Islet of Langerhans (tissue), 1 donor: ENCODE measurements at regions not wholly inside any gene's neighbourhood (a gene's known extent, or its start where the extent isn't known, plus 50 kb on each side); places are given as distances from the start of the nearest gene placed in this dataset.

Experiments used
- FAIRE-seq: peaks from one replicate; lab custom pipeline; 2011; peaks lifted over from hg19 to GRCh38; lab: Jason Lieb, UNC

- no peak for FAIRE-seq
Observed at GRCh38 chr11:32267679-32268187, 167.6 kb downstream of the WT1 start.

- FAIRE-seq, result no peak
Observed at GRCh38 chr11:32273931-32274330, 161.4 kb downstream of the WT1 start.

GRCh38 chr11:32279672-32280071, 155.7 kb downstream of the WT1 start:
- FAIRE-seq, result no peak

DNA sequence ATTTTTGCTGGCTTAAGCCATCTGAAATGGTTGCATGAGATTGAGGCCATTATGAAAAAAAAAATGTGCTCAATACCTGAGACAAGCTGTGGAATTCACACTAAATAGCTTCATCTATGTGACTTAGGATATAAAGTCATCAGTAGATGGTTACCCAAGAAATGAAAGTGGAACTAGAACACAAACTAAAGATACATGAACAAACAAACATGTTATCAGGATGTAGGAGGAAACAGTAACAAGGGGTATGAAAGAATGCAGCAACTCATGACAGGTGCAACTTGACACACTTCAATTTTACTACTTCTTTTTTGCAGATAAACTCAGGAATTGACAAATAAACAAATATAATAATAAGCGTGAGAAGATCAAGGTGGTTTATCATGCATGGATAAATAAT, 155.0 kb downstream of the WT1 start:
- no peak for FAIRE-seq

DNA sequence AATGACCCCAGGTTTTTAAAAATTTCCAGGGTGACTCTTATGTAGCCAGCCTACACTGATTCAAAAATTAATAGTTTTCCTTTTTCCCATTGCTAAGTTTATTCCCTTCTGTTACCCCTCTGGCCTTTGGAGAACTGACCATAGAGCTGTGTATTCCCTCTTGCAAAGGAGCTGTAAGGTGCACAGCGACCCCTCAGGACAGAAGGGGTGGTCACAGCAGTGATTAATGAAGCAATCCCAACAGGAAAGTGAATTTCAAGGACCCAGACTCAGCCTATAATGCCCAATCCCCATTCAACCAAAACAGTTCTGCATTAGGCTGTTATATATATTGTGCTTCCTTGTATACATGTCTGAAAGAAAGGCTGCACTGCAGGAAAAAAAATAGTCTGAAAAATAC, 147.1 kb downstream of the WT1 start:
- no peak for FAIRE-seq

DNA sequence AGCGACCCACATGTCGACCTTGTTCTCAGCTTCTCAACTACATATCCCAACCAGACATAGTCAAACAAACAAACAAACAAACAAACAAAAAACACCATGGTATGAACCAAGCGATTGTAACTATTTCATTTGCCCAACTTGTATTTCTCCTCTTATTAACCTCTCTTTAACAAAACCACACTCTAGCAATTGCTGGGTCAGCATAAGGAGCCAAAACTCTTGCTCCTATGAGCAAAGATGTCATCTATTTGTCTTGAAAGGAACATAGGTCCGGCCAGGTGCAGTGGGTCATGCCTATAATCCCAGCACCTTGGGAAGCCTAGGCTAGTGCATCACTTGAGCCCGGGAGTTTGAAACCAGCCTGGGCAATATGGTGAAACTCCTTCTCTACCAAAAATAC, 145.6 kb downstream of the WT1 start:
- FAIRE-seq, result no peak

DNA sequence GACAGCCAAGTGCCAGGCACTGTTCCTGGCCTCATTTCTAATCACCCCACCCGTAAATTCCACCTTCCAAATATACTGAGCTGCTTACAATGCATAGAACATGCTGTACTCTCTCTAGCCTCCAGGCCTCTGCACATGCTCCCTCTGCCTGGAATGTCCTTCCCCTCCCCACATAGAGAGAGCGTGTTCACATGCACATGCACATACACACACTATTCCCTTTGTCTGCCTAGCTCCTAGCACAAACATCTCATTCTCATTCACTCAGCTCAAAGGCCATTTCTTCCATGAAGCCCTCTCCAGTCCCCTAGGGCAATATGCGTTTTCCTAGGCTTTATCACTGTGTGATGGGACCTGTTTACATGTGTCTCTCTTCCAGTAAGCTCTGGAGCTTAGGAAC, 144.6 kb downstream of the WT1 start:
- no peak for FAIRE-seq

DNA sequence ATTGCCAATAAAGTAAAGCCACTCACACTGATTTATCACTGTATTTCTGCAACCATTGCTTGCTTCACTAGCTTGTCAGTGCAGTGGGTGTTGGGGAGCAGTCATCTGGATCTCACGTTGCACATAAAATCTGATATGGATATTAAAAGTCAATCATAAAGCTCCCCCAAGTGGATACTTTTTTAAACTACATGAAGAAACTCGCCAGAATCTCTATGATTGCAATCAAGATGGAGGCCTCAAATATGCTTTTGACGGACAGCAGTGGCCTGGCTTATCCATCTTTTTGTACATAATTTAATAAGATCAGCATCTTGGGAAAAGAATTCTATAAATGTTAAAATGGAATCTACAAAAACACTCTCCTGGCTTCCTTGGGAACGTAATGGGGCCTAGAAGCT, 137.7 kb downstream of the WT1 start:
- peak; percentile 30 for FAIRE-seq

GRCh38 chr11:32302826-32303225, 132.5 kb downstream of the WT1 start:
- FAIRE-seq, result no peak

DNA sequence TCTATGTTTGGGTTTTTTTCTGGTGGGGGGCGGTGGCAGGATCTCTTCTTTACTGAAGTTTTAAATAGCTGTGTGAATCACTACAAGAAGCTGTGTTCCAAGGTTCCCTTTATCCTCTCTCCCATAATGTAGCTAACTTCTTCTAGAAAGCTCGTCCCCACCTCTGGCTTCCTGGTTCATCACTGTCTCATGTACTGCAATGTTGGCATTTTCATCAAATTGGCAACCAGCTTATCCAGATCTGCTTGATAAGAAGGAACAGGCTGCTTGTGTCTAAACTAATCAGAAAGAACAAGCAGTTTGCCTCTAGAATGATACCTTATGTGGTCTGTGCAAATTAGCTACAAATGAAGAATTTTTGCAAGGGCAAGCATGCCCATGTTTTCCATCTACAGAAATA, 130.8 kb downstream of the WT1 start:
- FAIRE-seq, result no peak

- FAIRE-seq, result no peak
Observed at GRCh38 chr11:32305460-32305859, 129.9 kb downstream of the WT1 start.

- FAIRE-seq, result no peak
Observed at GRCh38 chr11:32307471-32307870, 127.9 kb downstream of the WT1 start.

- no peak for FAIRE-seq
Observed at GRCh38 chr11:32307913-32308312, 127.4 kb downstream of the WT1 start.

GRCh38 chr11:32309530-32310213, 125.7 kb downstream of the WT1 start:
- FAIRE-seq, result no peak

DNA sequence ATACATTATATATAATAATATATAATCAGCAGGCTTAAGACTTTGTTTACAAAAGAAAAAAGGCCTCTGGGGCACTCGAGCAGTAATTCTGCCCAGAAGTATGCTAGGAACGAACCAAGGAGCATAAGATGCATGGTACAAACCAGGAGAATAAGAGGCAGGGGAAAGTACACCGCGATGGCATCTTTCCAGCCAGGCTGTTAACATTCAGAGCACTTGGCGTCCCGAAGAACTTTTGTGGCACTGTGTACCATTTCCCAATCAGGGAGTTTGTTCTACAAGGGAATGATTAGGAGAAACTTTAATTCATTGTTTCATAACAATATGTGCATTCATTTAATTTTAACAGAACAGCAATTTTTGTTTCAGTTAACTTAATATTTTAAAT, 125.1 kb downstream of the WT1 start:
- FAIRE-seq, result no peak

DNA sequence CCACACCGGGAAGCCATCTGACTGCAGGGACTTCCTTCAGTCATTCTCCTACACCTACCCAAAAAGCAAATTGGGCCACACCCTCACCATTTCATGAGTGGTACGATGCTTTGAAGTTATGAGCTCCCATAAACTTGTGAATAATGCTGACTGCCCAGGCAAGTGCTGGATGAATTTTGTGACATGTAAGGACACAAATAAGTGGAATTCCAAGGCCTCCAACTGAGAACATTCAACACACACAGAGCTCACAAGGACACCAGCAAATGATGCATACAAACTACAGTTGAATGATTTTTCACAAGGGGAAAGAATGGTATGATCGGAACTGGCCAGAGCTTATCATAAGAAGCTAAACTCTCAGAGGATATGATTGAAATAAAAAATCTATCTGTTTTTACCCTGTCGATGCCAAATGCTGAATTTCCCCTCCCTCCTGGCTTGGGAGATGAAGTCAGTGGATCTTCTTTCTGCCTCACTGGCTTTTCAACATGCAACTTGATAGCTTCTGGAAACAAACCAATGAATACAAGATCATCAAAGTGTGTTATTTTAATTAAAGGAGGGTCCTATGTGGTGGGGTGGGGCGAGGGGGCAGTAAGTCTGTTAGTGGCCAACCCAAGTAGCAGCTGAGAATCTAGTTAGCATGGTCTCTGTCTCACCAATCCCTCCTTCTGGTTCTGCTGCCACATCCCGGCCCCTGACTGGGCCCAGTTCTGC, 123.8 kb downstream of the WT1 start:
- FAIRE-seq, result no peak

DNA sequence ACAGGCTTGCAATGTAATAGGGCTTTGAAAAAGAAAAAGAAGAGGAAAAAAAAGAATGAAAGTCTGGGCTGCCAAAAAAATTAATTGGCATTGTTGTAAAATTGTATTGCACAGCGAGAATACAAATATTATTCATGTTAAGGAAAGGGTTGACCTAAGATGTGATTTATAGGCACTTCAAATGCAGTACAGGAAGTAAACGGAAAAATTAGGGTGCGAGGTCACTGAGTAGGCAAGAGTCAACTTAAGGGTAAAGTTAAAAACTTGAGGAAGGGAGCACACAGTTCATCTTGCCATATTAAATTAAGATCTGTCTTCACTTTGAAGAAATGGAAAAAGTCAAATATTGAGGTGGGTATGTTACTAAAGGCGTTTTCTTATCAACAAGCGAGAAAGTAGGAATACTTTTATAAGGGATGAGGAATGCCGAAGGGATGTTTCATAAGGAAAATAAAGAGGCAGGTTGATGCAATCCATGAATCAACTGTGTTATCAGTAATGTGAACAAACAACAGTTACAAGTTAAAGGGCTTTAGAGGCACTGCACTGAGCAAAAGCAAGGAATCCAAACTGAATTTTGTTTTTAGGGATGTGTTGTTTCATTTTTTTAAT, 123.0 kb downstream of the WT1 start:
- FAIRE-seq, result no peak

DNA sequence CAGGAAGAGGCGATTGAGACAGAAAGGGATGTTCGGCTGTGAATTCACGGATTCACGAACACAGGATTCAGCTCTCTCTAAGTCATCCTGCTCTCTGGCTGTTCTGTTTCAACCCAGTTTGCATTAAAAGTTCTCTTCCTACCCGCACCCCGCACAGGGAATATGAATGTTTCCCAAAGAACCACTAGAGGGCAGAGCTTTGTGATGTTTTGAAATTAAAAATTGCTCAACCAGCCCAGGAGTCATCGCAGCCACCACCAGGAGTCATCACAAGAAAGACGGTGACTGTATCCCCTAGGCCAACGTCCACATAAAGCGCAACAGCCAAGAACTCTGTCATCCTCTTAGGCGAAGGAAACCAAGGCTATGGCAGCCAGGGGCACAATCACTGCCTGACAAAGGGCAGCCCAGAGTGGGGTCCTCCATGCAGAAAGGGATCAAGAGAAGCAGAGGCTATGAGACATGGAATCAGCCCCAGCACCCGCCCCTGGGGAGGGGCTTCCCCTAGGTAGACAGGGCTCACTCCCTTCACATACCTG, 122.4 kb downstream of the WT1 start:
- FAIRE-seq, result no peak

DNA sequence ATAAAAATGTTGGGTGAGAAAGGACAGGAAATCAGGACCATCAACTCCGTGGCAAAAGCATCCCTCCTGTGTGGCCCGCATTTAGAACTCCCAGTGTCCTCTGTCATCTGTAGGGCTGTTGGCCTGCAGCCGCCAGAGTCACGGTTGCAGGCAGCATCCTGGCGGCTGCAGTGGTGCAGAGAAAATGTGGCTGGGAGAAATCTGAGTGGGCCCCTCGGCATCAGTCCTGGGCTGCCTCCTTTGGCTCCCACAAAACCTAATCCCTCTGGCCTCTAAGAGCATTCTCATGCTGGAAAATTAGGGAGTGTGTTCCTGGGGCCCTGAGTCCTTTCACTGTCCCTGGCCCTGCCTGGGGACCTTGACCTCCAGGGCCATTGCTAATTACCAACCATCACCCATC, 121.9 kb downstream of the WT1 start:
- no peak for FAIRE-seq

GRCh38 chr11:32315121-32315520, 120.2 kb downstream of the WT1 start:
- FAIRE-seq, result no peak

DNA sequence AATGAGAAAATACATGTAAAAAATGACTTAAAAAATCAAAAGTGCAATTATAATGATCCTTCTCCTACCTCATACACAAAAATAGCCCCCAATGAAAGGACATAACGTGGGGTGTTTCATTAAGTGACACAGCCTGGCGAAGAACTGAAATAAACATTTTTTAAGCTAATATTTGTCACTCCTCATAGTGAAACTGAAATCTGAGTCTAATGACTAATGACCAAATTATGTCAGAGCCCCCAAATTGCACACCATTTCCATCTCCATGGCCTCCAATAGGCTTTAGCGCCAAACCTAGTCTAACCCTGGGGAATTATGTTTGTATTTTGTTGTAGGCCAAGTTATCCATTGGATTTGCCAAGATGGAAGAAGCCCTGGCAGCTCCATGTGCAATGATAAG, 119.1 kb downstream of the WT1 start:
- no peak for FAIRE-seq

- FAIRE-seq, result no peak
Observed at GRCh38 chr11:32316858-32317642, 118.3 kb downstream of the WT1 start.

DNA sequence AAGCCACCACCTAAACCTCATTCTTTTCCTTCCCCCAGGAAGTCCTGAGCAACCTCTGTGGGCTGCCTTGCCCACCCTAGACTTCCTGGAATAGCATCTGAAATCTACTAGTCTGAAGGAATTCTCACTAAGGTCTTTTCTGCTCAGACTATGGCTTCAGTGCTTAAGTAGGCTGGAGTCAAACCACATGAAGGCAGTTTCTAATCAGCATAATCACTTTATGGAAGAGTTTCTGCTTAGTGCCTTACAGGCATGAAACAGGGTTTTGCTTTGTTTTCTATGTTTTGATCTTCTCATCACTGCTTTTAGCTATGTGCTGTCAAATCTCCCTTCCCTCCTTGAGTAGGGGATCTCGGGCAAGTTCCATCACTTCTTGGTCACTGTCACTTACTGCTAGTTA, 117.7 kb downstream of the WT1 start:
- FAIRE-seq, result no peak
